DOHH2 (cell line): ENCODE measurements at regions not wholly inside any gene's neighbourhood (a gene's known extent, or its start where the extent isn't known, plus 50 kb on each side); places are given as distances from the start of the nearest gene placed in this dataset.

Experiments
- H3F3A ChIP-seq: fragments of 200-600 bp; sonication (generic), shearing (Covaris generic); 2 replicates; pipeline ENCODE4 v1.6.0; 2016; ENCODE audit warnings: antibody characterized with exemption, mild to moderate bottlenecking; ENCODE audit not compliant: control insufficient read depth, insufficient read depth
- H3K27ac ChIP-seq: fragments of 200-600 bp; sonication (generic); 2 replicates; pipeline ENCODE4 v1.5.1; 2014; ENCODE audit warnings: low read depth, mild to moderate bottlenecking, low read length, moderate library complexity
- H3K27me3 ChIP-seq: fragments of 200-600 bp; sonication (generic); 2 replicates; pipeline ENCODE4 v1.6.1; 2014; ENCODE audit warnings: mild to moderate bottlenecking, low read length, mixed read lengths; ENCODE audit not compliant: control insufficient read depth
- H3K36me3 ChIP-seq: fragments of 200-600 bp; sonication (generic); 2 replicates; pipeline ENCODE4 v1.6.1; 2014; ENCODE audit warnings: mild to moderate bottlenecking, low read length, moderate library complexity, mixed read lengths; ENCODE audit not compliant: control insufficient read depth
- H3K4me1 ChIP-seq: fragments of 200-600 bp; sonication (generic); 2 replicates; pipeline ENCODE4 v1.6.1; 2014; ENCODE audit warnings: mild to moderate bottlenecking, low read length, mixed read lengths; ENCODE audit not compliant: control insufficient read depth
- H3K4me2 ChIP-seq: fragments of 200-600 bp; sonication (generic); 2 replicates; pipeline ENCODE4 v1.6.0; 2014; ENCODE audit warnings: mild to moderate bottlenecking, low read length, moderate library complexity
- H3K4me3 ChIP-seq: fragments of 200-600 bp; sonication (generic); 2 replicates; pipeline ENCODE4 v1.5.1; 2014; ENCODE audit warnings: mild to moderate bottlenecking, low read length, mixed read lengths
- H3K79me2 ChIP-seq: fragments of 200-600 bp; sonication (generic); 2 replicates; pipeline ENCODE4 v1.6.1; 2014; ENCODE audit warnings: mild to moderate bottlenecking, low read length, mixed read lengths; ENCODE audit not compliant: control insufficient read depth
- H3K9me2 ChIP-seq: fragments of 200-600 bp; sonication (generic); replicated peaks from 2 replicates; pipeline ENCODE4 v1.6.1; 2014; ENCODE audit warnings: mild to moderate bottlenecking, low read length, mixed read lengths; ENCODE audit not compliant: control insufficient read depth
- H3K9me3 ChIP-seq: fragments of 200-600 bp; sonication (generic); 2 replicates; pipeline ENCODE4 v1.6.1; 2014; ENCODE audit warnings: antibody characterized with exemption, low read length, mixed read lengths; ENCODE audit not compliant: control insufficient read depth, insufficient read depth
- H4K20me1 ChIP-seq: fragments of 200-600 bp; sonication (generic); 2 replicates; pipeline ENCODE4 v1.6.0; 2014; ENCODE audit warnings: low read depth, mild to moderate bottlenecking, antibody characterized with exemption, low read length, moderate library complexity; ENCODE audit not compliant: control insufficient read depth, insufficient read depth
- EZH2phosphoT487 ChIP-seq: fragments of 200-600 bp; sonication (generic); IDR thresholded peaks from 2 replicates; pipeline ENCODE4 v1.6.1; 2017; ENCODE audit warnings: borderline replicate concordance, mild to moderate bottlenecking, antibody characterized with exemption, low read length, moderate library complexity, mixed read lengths
- TF ChIP-seq, protein P1 (sequence below): fragments of 200-600 bp; sonication (generic); IDR thresholded peaks from one replicate; pipeline ENCODE4 v1.5.1; 2014; ENCODE audit warnings: antibody characterized with exemption, mild to moderate bottlenecking, low read depth, low read length; ENCODE audit not compliant: poor library complexity, severe bottlenecking

DNA sequence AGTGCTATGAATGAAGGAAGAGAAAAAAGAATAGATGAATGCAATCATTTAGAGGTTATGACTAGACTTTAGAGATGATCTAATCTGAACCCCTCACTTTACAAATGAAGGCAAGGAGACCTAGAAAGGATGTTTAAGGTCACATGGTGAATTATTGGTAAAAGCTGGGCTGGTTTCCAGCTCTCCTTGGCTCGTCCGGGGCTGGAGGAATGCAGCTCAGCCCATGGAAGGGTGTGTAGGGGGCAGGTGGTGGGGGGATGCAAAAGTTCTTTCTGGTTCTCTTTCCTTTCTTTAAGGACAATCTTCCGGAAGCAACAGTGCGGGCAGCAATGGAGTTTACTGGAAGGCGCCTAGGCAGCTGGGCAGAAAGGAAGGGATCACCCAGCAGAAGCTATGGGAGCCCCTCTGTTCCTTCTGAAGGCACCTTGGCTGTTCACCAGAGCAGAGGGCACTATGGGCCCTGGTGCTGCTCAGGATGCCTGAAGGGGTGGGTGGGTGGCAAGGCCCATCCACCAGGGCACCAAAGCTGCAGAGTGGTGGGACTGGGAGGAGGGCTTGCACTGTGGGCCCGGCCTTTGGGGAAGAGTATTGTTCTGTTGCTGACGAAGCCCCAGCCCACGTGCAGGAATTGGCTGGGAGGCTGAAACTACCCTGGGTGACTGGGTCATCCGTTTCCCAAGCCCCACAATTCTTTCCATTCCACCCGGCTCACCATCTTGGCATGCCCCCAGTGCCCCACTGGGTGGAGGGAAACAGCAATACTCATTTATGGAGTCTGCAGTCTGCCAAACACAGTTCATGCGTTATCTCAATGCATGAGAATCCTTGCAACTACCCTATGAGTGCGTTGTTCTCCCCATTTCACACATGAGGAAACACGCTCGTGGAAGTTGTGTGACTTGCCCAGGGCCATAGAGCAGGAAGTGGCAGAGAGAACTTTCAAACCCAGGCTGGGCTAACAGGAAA, 78.2 kb downstream of the IRF2BPL start:
- Histone ChIP-seq H4K20me1 (no peaks in the 10 kb centered on the region), H3K27me3 (peaks cover 62% of the 10 kb centered on the region), H3K79me2 (no peaks in the 10 kb centered on the region), H3K36me3 (no peaks in the 10 kb centered on the region), H3K27ac (no peak overlapping the region), H3K9me2 (no peaks in the 10 kb centered on the region), H3K4me3 (no peak overlapping the region), H3F3A (no peaks in the 10 kb centered on the region), H3K4me1 (peaks cover under 1% of the 10 kb centered on the region), H3K4me2 (no peak overlapping the region), H3K9me3 (no peaks in the 10 kb centered on the region)
- TF ChIP-seq, protein P1, sequence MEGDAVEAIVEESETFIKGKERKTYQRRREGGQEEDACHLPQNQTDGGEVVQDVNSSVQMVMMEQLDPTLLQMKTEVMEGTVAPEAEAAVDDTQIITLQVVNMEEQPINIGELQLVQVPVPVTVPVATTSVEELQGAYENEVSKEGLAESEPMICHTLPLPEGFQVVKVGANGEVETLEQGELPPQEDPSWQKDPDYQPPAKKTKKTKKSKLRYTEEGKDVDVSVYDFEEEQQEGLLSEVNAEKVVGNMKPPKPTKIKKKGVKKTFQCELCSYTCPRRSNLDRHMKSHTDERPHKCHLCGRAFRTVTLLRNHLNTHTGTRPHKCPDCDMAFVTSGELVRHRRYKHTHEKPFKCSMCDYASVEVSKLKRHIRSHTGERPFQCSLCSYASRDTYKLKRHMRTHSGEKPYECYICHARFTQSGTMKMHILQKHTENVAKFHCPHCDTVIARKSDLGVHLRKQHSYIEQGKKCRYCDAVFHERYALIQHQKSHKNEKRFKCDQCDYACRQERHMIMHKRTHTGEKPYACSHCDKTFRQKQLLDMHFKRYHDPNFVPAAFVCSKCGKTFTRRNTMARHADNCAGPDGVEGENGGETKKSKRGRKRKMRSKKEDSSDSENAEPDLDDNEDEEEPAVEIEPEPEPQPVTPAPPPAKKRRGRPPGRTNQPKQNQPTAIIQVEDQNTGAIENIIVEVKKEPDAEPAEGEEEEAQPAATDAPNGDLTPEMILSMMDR = no peak
- TF ChIP-seq EZH2phosphoT487 = no peak

DNA sequence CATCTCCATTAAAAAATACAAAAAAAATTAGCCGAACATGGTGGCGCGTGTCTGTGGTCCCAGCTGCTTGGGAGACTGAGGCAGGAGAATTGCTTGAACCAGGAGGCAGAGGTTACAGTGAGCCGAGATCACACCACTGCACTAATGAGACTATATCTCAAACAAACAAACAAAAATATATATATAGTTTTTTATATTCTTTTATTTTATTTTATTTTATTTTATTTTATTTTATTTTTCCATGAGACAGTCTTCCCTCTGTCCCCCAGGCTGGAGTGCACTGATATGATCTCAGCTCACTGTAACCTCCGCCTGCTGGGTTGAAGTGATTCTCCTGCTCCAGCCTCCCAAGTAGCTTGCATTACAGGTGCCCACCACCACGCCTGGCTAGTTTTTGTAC, 79.5 kb downstream of the IRF2BPL start:
- Histone ChIP-seq H3K36me3 (no peaks in the 10 kb centered on the region), H3K27ac (no peak overlapping the region), H3K79me2 (no peaks in the 10 kb centered on the region), H3K9me2 (no peaks in the 10 kb centered on the region), H4K20me1 (no peaks in the 10 kb centered on the region), H3K4me3 (no peak overlapping the region), H3K4me1 (no peaks in the 10 kb centered on the region), H3F3A (no peaks in the 10 kb centered on the region), H3K9me3 (no peaks in the 10 kb centered on the region), H3K27me3 (peaks cover 54% of the 10 kb centered on the region), H3K4me2 (no peak overlapping the region)
- TF ChIP-seq, protein P1 = no peak
- TF ChIP-seq EZH2phosphoT487 = no peak

DNA sequence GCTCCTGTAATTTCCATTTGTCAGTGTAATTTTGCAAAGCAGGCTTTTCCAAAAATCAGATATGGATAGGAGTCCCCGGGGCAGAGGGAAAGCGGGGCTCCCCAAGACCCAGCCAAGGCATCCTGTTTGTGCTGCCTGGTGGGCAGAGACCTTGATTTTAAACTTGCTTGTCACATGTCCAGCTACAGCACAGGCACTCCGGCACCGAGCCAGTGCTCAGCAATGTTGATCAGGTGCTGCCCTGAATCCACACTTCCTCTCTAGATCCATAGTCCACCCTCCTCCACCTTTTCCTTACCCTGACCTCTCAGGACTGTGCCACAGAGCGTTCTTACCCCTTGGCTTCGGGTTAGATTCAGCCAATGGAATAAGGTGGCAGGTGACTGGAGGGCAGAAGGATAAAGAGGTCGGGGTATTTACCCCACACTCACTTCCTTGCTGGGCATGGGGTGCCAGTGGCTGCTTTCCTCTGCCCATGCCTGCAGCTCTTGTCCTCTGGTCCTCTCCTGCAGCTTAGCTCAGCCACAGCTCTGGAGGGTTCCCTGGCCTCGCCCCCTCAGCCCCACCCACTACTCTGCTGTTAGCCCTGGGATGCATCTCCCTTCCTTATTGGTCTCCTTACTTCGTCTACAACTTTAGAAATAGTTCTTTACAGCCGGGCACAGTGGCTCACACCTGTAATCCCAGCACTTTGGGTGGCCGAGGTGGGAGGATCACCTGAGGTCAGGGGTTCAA, 80.1 kb downstream of the IRF2BPL start:
- TF ChIP-seq, protein P1 = no peak
- no peak for TF ChIP-seq EZH2phosphoT487
- H3K27ac ChIP-seq = no peak overlapping the region
- no peaks in the 10 kb centered on the region for H3K9me3 ChIP-seq
- H3K9me2 ChIP-seq = no peaks in the 10 kb centered on the region
- no peaks in the 10 kb centered on the region for H3K4me1 ChIP-seq
- peaks cover 50% of the 10 kb centered on the region for H3K27me3 ChIP-seq
- H4K20me1 ChIP-seq = no peaks in the 10 kb centered on the region
- H3K36me3 ChIP-seq = no peaks in the 10 kb centered on the region
- H3K4me3 ChIP-seq = no peak overlapping the region
- no peaks in the 10 kb centered on the region for H3F3A ChIP-seq
- no peaks in the 10 kb centered on the region for H3K79me2 ChIP-seq
- no peak overlapping the region for H3K4me2 ChIP-seq
